ENCODE measurements at regions not wholly inside any gene's neighbourhood (a gene's known extent, or its start where the extent isn't known, plus 50 kb on each side); places are given as distances from the start of the nearest gene placed in this dataset.

DNA sequence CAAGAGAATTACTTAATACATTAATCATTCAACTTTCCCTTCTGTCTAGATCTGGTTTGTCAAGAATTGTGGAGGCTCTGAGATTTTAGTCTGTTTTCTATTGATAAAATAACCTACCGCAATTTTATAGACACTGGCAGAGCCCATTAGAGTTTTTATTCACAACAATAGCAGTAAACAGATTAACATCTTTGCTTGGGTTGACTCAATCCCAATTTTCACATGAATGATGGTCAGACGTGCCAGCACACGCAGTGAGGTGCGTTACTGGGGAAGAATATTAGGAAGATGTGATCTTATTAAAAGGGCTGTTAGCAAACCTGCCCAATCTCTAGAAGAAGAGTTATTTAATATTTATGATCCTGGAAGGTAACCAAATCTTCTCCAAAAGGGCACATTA is 736.6 kb downstream of the MRPL39 start:
- Mint-ChIP-seq H3K36me3 (ENCODE audit: low read depth) (no peaks in the 10 kb centered on the region), H3K4me1 (no peaks in the 10 kb centered on the region), H3K9me3 (no peaks in the 10 kb centered on the region), H3K27ac (no peak overlapping the region), H3K4me3 (no peak overlapping the region), H3K27me3 (no peaks in the 10 kb centered on the region)
- intact Hi-C loops (cut with micrococcal nuclease) = no loop called here
- DNase-seq = no peak

DNA sequence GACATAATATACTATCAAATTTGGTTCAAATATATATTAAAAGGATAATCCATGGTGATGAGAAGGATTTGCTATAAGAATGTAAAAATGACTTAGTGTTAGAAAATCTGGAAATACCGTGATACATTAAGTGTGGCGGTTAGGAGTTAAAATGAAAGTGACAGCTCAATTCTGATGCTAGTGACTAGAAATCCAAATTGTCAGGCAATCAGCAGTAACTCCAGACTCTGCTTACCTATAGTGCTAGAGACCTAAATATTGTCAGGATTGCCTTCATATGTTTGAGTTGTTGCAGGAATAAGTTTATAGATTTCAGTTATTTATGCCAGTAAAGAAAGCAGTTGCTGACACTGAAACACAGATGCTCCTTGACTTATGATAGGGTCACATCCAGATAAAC is 737.4 kb downstream of the MRPL39 start:
- Mint-ChIP-seq H3K36me3 (ENCODE audit: low read depth) (no peaks in the 10 kb centered on the region), H3K4me1 (no peaks in the 10 kb centered on the region), H3K9me3 (no peaks in the 10 kb centered on the region), H3K4me3 (no peak overlapping the region), H3K27me3 (no peaks in the 10 kb centered on the region), H3K27ac (no peak overlapping the region)
- DNase-seq = no peak
- intact Hi-C loops (cut with micrococcal nuclease) = no loop called here

DNA sequence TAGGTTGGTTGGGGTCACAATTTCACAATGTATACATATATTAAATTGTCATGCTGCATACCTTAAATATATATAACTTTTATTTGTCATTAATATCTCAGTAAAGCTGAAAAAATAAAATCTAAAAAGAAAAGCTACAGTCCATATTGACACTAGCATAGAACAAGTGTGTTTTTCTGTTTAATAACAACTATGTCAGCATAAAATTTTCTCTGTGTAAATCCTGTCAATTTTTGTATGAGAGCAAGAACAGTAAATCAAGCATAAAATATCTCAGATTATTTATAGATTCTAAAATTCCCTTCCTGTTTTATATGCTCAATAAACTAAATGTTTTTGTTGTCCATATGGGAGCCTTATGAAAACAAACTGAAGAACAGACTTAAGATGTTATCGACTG is 739.2 kb downstream of the MRPL39 start:
- no peaks in the 10 kb centered on the region for H3K27me3 Mint-ChIP-seq
- no peak overlapping the region for H3K4me3 Mint-ChIP-seq
- no peak for DNase-seq
- intact Hi-C loops (cut with micrococcal nuclease) = no loop called here
- H3K27ac Mint-ChIP-seq = no peak overlapping the region
- H3K36me3 Mint-ChIP-seq (ENCODE audit: low read depth) = no peaks in the 10 kb centered on the region
- H3K4me1 Mint-ChIP-seq = no peaks in the 10 kb centered on the region
- no peaks in the 10 kb centered on the region for H3K9me3 Mint-ChIP-seq

DNA sequence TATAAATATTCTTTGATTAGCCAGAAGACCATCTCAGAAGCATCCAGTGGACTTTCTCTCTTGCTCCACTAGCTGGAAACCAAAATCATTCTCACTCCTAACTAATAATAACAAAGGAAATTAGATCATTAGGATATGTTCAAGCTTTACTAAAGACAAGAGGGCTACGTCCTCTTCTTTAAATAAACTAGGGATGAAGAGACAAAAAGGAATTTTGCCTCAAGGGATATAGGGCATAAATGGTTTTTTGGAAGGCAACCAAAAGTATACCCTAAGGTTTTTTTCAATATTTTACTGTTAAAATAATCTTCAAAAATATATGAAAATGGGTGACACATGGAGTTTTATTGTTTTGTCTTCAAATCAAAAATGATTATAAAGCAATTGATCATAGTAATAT is 745.8 kb downstream of the MRPL39 start:
- H3K27me3 Mint-ChIP-seq = no peaks in the 10 kb centered on the region
- no peak overlapping the region for H3K27ac Mint-ChIP-seq
- no peaks in the 10 kb centered on the region for H3K4me1 Mint-ChIP-seq
- no peak for DNase-seq
- no peak overlapping the region for H3K4me3 Mint-ChIP-seq
- H3K9me3 Mint-ChIP-seq = no peaks in the 10 kb centered on the region
- no peaks in the 10 kb centered on the region for H3K36me3 Mint-ChIP-seq (ENCODE audit: low read depth)
- intact Hi-C loops (cut with micrococcal nuclease) = no loop called here

DNA sequence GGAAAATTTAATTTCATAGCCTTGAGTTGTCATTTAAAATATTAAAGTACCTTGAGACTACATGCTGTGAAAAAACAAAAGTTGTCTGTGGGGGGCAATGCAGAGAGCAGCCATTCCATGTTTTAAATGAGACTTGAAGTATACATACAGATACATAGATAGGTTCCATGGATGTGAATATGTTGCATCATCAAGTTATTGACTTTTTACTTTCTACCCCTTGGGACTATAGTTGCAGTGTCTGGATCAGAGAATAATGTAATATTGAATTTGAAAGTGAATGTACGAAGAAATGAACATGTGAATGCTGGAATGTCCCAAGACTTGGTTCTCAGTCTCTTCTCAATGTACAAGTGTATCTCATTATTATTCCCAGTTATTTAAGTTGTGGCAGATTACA is 751.0 kb downstream of the MRPL39 start:
- no peak overlapping the region for H3K4me3 Mint-ChIP-seq
- intact Hi-C loops (cut with micrococcal nuclease) = no loop called here
- H3K27ac Mint-ChIP-seq = no peak overlapping the region
- H3K9me3 Mint-ChIP-seq = no peaks in the 10 kb centered on the region
- no peaks in the 10 kb centered on the region for H3K4me1 Mint-ChIP-seq
- no peak for DNase-seq
- no peaks in the 10 kb centered on the region for H3K36me3 Mint-ChIP-seq (ENCODE audit: low read depth)
- no peaks in the 10 kb centered on the region for H3K27me3 Mint-ChIP-seq

DNA sequence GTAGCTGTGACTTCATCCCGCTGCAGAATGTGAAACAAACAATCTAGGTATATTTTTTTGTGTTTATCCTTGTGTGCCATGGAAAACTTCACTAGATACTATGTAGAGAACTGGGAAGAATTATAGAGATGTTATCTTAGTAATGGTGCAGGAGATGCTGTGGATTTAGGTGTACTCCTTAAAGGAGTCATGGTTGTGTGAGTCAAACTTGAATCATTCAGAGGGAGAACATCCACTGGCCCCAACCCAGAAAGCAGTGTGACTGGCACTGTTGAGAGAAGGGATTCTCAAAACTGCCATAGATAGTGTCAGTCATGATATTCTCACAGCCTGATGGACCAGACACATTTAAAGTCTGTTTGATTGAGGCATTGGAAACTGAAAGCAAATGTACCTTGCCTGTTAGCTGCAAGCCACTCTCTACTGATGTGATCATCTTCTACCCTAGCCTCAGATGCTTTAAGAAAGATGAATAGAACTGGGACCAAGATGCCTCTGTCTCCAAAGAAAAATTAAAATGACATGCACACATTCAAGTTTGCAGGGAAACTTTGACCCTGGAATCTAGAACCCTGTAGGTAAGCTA is 754.6 kb downstream of the MRPL39 start:
- no peaks in the 10 kb centered on the region for H3K4me1 Mint-ChIP-seq
- H3K27me3 Mint-ChIP-seq = no peaks in the 10 kb centered on the region
- intact Hi-C loops (cut with micrococcal nuclease) = no loop called here
- no peak for DNase-seq
- peaks cover 3% of the 10 kb centered on the region for H3K9me3 Mint-ChIP-seq
- no peaks in the 10 kb centered on the region for H3K36me3 Mint-ChIP-seq (ENCODE audit: low read depth)
- no peak overlapping the region for H3K27ac Mint-ChIP-seq
- no peak overlapping the region for H3K4me3 Mint-ChIP-seq

DNA sequence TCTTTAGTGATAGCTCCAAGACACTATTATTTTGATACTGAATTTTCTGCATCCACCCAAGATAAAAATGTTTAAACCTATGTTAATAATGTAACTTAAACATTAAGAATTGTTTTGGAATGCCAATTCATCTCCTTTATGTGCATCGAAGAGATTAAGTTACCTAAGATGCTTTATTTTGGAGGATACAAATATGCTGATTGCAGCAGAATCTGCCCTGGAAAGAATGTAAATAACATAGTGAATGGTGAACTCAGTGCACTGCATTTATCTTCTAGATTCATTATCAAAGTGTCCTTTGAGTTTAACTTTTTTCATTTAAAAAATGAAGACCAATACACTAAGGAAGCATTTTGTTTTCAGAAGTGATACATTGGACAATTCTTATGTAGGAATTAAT is 757.2 kb downstream of the MRPL39 start:
- Mint-ChIP-seq H3K9me3 (peaks cover 3% of the 10 kb centered on the region), H3K27ac (no peak overlapping the region), H3K27me3 (no peaks in the 10 kb centered on the region), H3K4me3 (no peak overlapping the region), H3K4me1 (no peaks in the 10 kb centered on the region), H3K36me3 (ENCODE audit: low read depth) (no peaks in the 10 kb centered on the region)
- no peak for DNase-seq
- intact Hi-C loops (cut with micrococcal nuclease) = no loop called here

DNA sequence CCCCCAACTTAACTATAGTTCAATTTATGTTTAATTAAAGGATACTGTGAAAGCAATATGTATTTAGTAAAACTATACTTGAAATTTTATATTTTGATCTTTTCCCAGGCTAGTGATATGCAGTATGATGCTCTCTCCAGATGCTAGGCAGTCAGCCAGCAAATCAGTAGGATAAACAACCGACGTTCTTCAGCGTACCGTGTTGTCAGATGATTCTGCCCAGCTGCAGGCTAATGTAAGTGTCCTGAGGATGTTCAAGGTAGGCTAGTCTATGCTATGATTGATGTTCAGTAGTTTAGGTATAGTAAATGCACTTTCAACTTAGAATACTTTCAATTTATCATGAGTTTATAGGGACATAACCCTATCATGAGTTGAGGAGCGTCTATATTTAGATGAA is 762.6 kb downstream of the MRPL39 start:
- no peaks in the 10 kb centered on the region for H3K36me3 Mint-ChIP-seq (ENCODE audit: low read depth)

DNA sequence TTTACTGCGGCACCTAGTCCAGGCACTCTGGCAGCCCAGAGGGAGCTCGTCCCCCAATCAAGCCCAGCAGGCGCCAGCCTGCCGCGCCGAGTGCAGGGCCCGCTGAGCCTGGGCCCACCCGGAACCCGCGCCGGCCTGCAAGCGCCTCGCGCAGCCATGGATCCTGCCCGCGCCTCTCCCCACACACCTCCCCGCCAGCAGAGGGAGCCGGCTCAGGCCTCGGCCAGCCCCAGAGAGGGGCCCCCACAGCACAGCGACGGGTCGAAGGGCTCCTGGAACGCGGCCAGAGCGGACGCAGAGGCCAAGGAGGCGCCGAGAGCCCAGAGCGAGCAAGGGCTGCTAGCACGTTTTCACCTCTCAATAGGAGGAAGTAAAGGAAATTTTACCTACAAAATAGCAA is 767.0 kb downstream of the MRPL39 start:
- Mint-ChIP-seq H3K9me3 (no peaks in the 10 kb centered on the region), H3K4me3 (no peak overlapping the region), H3K27ac (no peak overlapping the region), H3K36me3 (ENCODE audit: low read depth) (no peaks in the 10 kb centered on the region), H3K4me1 (no peaks in the 10 kb centered on the region), H3K27me3 (no peaks in the 10 kb centered on the region)
- DNase-seq = no peak
- intact Hi-C loops (cut with micrococcal nuclease) = no loop called here

More for the DNA sequence above, 762.6 kb downstream of the MRPL39 start:
- no peak overlapping the region for H3K4me3 Mint-ChIP-seq
- no peak for DNase-seq
- intact Hi-C loops (cut with micrococcal nuclease) = no loop called here
- no peak overlapping the region for H3K27ac Mint-ChIP-seq
- no peaks in the 10 kb centered on the region for H3K27me3 Mint-ChIP-seq
- H3K4me1 Mint-ChIP-seq = no peaks in the 10 kb centered on the region
- H3K9me3 Mint-ChIP-seq = peaks cover 3% of the 10 kb centered on the region

DNA sequence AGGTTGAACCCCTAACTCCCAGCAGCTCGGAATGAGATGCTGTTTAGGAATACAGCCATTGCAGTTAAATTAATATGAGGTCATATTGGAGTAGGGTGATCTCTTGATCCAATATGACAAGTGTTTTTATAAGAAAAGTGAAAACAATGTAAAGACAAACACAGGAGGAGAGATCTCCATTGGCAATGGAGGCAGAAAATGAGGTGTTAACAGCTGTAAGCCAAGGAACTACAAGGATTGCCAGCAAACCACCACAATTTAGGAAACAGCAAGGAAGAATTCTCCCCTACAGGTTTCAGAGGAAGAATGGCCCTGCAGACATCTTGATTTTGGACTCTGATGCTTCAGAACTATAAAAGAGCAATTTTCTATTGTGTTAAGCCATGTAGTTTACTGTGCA is 774.3 kb downstream of the MRPL39 start:
- Mint-ChIP-seq H3K9me3 (no peaks in the 10 kb centered on the region), H3K4me1 (no peaks in the 10 kb centered on the region), H3K4me3 (no peak overlapping the region), H3K27me3 (no peaks in the 10 kb centered on the region), H3K27ac (no peak overlapping the region), H3K36me3 (ENCODE audit: low read depth) (no peaks in the 10 kb centered on the region)
- intact Hi-C loops (cut with micrococcal nuclease) = no loop called here
- DNase-seq = no peak

DNA sequence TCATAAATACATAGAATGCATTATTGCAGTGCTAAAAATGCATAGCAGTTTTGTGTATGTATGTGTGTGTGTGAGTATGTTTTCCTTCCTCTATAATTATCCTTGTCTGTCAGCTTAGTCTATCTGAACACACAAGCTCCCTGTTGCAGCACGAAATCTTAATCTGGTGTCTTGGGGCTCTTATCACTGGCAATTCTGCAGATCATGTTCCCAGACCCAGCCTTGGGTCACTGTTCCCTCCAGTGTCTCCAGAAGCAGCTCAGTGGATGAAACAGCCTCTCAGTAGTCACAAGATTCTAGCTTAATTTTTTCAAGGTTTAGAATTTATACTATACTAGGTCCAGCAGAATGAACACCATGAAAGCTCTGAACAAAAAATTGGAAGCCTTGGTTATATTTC is 777.9 kb downstream of the MRPL39 start:
- no peak for DNase-seq
- H3K4me1 Mint-ChIP-seq = no peaks in the 10 kb centered on the region
- H3K27me3 Mint-ChIP-seq = no peaks in the 10 kb centered on the region
- no peaks in the 10 kb centered on the region for H3K36me3 Mint-ChIP-seq (ENCODE audit: low read depth)
- intact Hi-C loops (cut with micrococcal nuclease) = no loop called here
- no peak overlapping the region for H3K4me3 Mint-ChIP-seq
- H3K27ac Mint-ChIP-seq = no peak overlapping the region
- H3K9me3 Mint-ChIP-seq = no peaks in the 10 kb centered on the region

DNA sequence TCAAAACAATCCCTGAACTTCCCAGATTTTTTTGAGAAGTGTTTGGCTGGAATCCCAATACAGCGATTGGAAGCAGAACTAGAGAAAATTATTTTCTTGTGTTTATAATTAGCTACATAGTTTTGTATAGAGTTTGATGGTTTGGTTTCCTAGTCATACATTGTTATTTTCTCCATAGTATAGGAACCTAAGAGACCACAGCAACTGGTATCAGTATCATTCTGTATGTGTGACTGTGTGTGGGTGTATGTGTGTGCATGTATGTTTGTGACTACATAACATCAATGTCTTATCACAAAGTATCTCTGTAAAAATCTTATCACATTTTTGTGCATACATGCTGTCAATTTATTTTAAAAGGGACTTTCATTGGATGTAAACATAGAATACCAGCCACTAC is 780.5 kb downstream of the MRPL39 start:
- intact Hi-C loops (cut with micrococcal nuclease) = no loop called here
- no peak overlapping the region for H3K27ac Mint-ChIP-seq

DNA sequence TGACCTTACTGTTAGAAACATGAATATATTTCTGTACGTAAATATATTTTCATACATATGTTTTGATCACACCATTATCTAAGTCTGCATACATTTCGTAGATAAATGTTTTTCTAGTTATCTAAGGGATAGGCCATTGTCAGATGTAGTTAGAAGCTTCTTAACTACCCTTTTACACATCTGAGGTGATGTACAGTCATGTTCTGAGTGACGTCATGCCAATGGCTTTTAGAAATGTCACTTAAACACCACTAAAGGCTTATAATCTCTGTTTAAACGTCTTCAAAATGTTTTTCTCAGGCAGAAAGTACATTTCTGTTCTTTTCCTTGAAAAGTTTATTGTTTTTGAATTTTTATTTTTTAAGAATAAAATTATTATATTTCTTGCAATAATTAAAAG is 781.9 kb downstream of the MRPL39 start:
- H3K27me3 Mint-ChIP-seq = no peaks in the 10 kb centered on the region
- no peaks in the 10 kb centered on the region for H3K9me3 Mint-ChIP-seq
- intact Hi-C loops (cut with micrococcal nuclease) = no loop called here
- no peaks in the 10 kb centered on the region for H3K4me1 Mint-ChIP-seq
- no peak overlapping the region for H3K4me3 Mint-ChIP-seq
- no peak overlapping the region for H3K27ac Mint-ChIP-seq
- no peaks in the 10 kb centered on the region for H3K36me3 Mint-ChIP-seq (ENCODE audit: low read depth)
- DNase-seq = no peak

More for the DNA sequence above, 780.5 kb downstream of the MRPL39 start:
- H3K4me3 Mint-ChIP-seq = no peak overlapping the region
- no peak for DNase-seq
- H3K9me3 Mint-ChIP-seq = no peaks in the 10 kb centered on the region
- H3K27me3 Mint-ChIP-seq = no peaks in the 10 kb centered on the region
- H3K36me3 Mint-ChIP-seq (ENCODE audit: low read depth) = no peaks in the 10 kb centered on the region
- H3K4me1 Mint-ChIP-seq = no peaks in the 10 kb centered on the region

DNA sequence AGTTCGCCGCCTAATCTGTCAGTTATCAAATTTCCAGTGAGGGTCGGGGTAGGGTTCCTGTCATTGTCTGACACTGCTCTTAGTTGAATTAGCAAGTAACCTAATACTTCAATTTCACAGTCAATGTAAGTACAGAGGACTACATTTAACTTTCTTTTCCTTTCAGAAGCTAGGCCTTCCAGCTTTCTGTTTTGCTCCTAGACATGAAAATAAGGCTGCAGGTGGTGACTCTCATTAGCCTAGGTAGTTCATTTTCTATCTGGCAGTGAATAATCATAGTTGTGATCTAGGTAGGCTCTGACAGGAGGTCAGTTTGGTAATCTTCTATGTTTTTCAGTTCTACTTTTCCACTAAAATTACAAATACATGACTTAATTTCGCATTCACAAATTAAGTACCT is 783.1 kb downstream of the MRPL39 start:
- Mint-ChIP-seq H3K9me3 (no peaks in the 10 kb centered on the region), H3K4me1 (no peaks in the 10 kb centered on the region), H3K36me3 (ENCODE audit: low read depth) (no peaks in the 10 kb centered on the region), H3K27ac (no peak overlapping the region), H3K4me3 (no peak overlapping the region), H3K27me3 (no peaks in the 10 kb centered on the region)
- no peak for DNase-seq
- intact Hi-C loops (cut with micrococcal nuclease) = no loop called here

DNA sequence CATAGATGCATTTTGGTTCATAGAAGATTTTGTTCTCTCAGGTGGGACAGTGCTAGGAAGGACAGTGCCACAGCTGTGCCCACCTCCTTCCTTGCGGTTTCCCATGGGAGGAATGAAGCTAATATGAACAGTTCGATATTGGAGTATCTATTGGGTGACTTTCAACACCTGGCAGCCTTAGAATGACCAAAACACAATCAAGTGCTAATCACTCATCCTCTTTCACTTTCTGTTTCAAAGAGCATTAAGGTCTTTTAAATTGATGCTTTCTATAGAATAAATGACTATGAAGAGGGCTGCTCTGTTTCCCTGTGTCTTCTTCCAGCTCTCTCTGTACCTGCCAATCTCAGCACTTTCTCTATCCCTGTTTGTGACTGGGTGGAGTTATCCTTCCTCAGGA is 784.0 kb downstream of the MRPL39 start:
- intact Hi-C loops (cut with micrococcal nuclease) = no loop called here

More for the DNA sequence above, 784.0 kb downstream of the MRPL39 start:
- no peaks in the 10 kb centered on the region for H3K36me3 Mint-ChIP-seq (ENCODE audit: low read depth)
- no peak overlapping the region for H3K27ac Mint-ChIP-seq
- H3K4me3 Mint-ChIP-seq = no peak overlapping the region
- no peaks in the 10 kb centered on the region for H3K4me1 Mint-ChIP-seq
- H3K9me3 Mint-ChIP-seq = no peaks in the 10 kb centered on the region
- no peaks in the 10 kb centered on the region for H3K27me3 Mint-ChIP-seq
- no peak for DNase-seq

Measured in activated CD4-positive, alpha-beta T cell treated with anti-CD3 and anti-CD28 coated beads, Interleukin-2, amount 10 ng/mL, durations not matched to agents 24 days and 14 days (primary cell).